RWPE1 (cell line): ENCODE measurements at regions not wholly inside any gene's neighbourhood (a gene's known extent, or its start where the extent isn't known, plus 50 kb on each side); places are given as distances from the start of the nearest gene placed in this dataset.
"Not testable (repeated sequence)": the region's sequence is repeated elsewhere in the genome, so short reads cannot be mapped to it uniquely, and the experiment has no call there.

Source experiments
- CTCF ChIA-PET: fragments of 350-600 bp; sonication (Branson Sonifier 250); formaldehyde crosslinking; extraction: SDS; loops from one replicate; lab custom pipeline; 2021; lab: Yijun Ruan, JAX
- POLR2A ChIA-PET: fragments of 400-600 bp; formaldehyde crosslinking; extraction: SDS; loops from one replicate; lab custom pipeline; 2020; ENCODE audit warnings: antibody characterized with exemption; ENCODE audit not compliant: low non-redundant PET; lab: Yijun Ruan, JAX
- DNase-seq: peaks from one replicate; pipeline ENCODE4 v3.0.0; 2012; ENCODE audit warnings: low spot score
- H3K27ac ChIP-seq: fragments of 450-650 bp; 2 replicates; pipeline ENCODE4 v1.5.1; 2017
- CTCF ChIP-seq: fragments of 450-650 bp; conservative IDR thresholded peaks from 2 replicates; pipeline ENCODE4 v1.5.1; 2017; ENCODE audit warnings: low read depth, mild to moderate bottlenecking

DNA sequence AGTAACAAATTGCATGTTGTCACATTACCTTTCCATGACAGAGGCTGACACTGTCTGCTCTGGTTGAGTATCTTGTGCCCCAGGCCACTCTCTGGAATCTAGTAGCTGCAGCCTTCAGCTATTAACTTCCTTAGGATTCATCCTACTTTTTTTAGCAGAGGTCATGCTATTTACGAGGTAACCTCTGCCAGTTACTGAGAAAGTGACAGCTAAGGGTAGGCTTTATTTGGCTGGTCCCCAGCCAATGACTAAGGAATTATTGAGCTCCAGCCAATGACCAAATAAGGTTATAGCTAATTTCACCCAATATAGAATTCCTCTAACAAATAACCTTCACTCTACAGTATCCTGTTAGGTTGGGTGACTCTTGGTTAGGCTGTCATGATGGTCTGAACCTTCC lies 1361.7 kb downstream of the XPNPEP1 start:
- CTCF ChIA-PET: no interaction called here
- POLR2A ChIA-PET: no interaction called here
- TF ChIP-seq CTCF: no peak
- DNase-seq: no peak
- no peak overlapping the region for H3K27ac ChIP-seq

DNA sequence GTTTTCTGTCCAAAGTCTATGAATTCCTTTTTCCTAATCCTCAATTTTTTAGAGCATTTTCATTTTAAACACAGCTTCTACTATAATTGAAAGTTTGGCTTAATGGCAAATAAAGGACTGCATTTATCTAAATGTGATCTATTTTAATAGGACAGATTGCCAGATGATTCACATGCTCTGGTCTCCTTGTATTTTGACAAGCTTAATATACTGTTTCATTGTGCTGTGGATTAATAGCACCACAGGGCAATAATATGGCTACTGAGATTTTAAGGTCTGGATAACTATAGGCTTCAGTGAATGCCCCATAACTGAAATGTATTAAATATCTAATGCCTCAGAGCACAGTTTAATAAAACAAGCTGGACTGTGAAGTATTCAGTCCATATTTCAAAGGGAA lies 1362.8 kb downstream of the XPNPEP1 start:
- ChIA-PET CTCF (no interaction called here), POLR2A (no interaction called here)

GRCh38 chr10:108556186-108556585 lies 1367.1 kb downstream of the XPNPEP1 start:
- POLR2A ChIA-PET: no interaction called here
- TF ChIP-seq CTCF: no peak
- CTCF ChIA-PET: no interaction called here
- DNase-seq: no peak
- no peak overlapping the region for H3K27ac ChIP-seq

More for the DNA sequence above, 1362.8 kb downstream of the XPNPEP1 start:
- no peak overlapping the region for H3K27ac ChIP-seq
- TF ChIP-seq CTCF: no peak
- no peak for DNase-seq

GRCh38 chr10:108545921-108546320 lies 1377.4 kb downstream of the XPNPEP1 start:
- POLR2A ChIA-PET: no interaction called here
- no peak for TF ChIP-seq CTCF
- no peak overlapping the region for H3K27ac ChIP-seq
- no peak for DNase-seq
- CTCF ChIA-PET: interaction anchor here (0.5 kb wide), 2 partner anchors 10 to 651 kb away, joined by 3 read pairs; no protein-coding TSS in a partner anchor

GRCh38 chr10:108544500-108545120 lies 1378.7 kb downstream of the XPNPEP1 start:
- TF ChIP-seq CTCF: peak; percentile 89
- DNase-seq: peak; percentile 15
- H3K27ac ChIP-seq: no peak overlapping the region
- ChIA-PET POLR2A (no interaction called here), CTCF (interaction anchor here (0.7 to 0.8 kb wide), 3 partner anchors 13 to 1135 kb away, joined by 3 read pairs; no protein-coding TSS in a partner anchor)

DNA sequence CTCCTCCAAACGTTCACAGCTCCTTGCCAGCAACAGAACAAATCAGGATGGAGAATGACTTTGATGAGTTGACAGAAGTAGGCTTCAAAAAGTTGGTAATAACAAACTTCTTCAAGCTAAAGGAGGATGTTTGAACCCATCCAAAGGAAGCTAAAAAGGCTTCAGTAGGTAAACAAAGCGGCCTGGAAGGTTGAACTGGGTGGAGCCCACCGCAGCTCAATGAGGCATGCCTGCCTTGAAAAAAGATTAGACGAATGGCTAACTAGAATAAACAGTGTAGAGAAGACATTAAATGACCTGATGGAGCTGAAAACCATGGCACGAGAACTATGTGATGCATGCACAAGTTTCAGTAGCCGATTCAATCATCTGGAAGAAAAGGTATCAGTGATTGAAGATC lies 1369.0 kb upstream of the SORCS1 start:
- POLR2A ChIA-PET, H3K27ac ChIP-seq, DNase-seq: not testable (repeated sequence)
- CTCF ChIA-PET: interaction anchor here (0.6 kb wide), 1 partner anchor 555 kb away, joined by 3 read pairs; no protein-coding TSS in a partner anchor

- POLR2A ChIA-PET: no interaction called here
- no peak for DNase-seq
- no peak for TF ChIP-seq CTCF
- H3K27ac ChIP-seq: no peak overlapping the region
- CTCF ChIA-PET: no interaction called here
Measured at GRCh38 chr10:108523016-108523800, 1358.7 kb upstream of the SORCS1 start.
